HS-27A (cell line): ENCODE measurements at regions not wholly inside any gene's neighbourhood (a gene's known extent, or its start where the extent isn't known, plus 50 kb on each side); places are given as distances from the start of the nearest gene placed in this dataset.
"Not testable (repeated sequence)": the region's sequence is repeated elsewhere in the genome, so short reads cannot be mapped to it uniquely, and the experiment has no call there.

Source experiments
- DNase-seq: peaks from one replicate; pipeline ENCODE4 v3.0.0-alpha.2; 2012; ENCODE audit warnings: low read depth, missing footprints

DNA sequence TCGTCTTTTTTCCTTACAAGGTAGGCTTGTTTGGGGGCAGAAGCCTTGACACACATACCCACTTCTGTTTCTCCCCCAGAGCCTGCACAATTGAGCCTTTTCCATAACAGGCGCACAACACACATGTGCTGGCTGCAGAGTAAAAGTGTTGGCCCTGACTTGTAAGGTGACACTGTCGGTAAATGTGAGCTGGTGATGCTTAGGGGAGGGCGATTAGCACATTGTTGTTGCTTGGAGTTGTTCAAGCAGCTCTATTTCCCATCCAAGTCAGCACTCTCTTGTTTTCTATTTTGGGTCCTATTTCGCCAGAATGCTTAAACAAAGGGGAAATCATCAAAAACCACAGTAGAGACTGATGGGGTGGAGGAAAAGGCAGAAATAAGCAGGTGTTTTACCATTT, 51.9 kb upstream of the PTPRJ start:
- no peak for DNase-seq

GRCh38 chr11:47924184-47924691, 56.1 kb upstream of the PTPRJ start:
- no peak for DNase-seq

GRCh38 chr11:47923667-47924066, 56.7 kb upstream of the PTPRJ start:
- no peak for DNase-seq

DNA sequence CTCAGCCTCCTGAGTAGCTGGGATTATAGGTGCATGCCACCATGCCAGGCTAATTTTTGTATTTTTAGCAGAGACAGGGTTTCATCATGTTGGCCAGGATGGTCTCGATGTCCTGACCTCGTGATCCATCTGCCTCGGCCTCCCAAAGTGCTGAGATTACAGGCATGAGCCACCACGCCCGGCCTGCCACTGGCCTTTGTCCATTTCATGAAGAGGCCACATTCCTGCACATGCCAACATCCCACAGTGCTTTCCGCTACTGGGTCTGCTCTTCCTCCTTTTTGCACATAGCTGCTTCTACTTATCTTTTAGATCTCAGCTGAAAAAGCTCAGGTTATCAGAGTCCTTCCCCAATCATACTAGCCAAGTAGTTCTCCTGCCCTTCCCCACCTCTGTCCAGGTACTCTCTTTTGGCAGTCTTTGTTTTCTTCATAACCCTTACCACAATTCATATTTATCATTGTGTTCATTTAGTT, 59.2 kb upstream of the PTPRJ start:
- not testable (repeated sequence) for DNase-seq

- DNase-seq = no peak
Observed at GRCh38 chr11:47918882-47919495, 61.4 kb upstream of the PTPRJ start.

DNA sequence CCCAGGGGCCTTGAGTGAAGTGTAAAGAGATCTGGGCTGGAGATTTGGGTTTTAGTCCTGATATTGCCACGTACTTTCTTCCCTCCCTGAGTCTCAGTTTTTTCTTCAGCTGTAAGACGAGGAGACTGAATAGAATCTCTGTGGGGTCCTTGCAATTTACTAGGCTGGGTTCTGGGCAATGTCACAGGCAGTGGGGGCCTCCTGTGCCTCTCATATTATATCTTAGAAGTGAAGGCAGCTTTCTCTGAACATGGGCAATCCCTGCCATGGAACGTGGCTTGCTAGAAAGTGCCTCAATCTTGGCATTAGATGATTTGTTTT, 62.0 kb upstream of the PTPRJ start:
- DNase-seq = no peak

GRCh38 chr11:47917599-47918369, 62.6 kb upstream of the PTPRJ start:
- peak; percentile 74 for DNase-seq

DNA sequence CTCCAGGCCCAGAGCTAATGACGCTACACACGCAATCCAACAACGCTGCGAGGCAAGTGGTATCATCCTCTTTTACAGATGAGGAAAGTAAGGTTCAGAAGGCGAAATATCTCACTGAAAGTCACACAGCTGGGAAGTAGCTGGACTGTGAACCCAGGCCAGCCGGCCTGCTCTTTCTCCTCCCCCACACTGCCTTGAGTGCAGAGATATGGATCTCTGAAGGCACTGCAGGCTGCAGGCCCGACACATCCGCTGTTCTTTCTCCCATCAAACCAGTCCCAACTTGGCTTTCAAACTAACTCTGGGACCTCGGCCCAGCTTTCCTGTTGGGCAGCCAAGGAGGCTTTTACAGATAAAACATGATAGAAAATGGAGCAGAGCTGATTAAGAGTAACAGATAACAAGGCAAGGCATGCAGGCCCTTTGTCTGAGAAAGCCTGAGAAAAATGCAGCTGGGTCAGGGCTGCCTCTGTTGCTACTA, 64.0 kb upstream of the PTPRJ start:
- DNase-seq = no peak

- no peak for DNase-seq
Observed at GRCh38 chr11:47915783-47916182, 64.6 kb upstream of the PTPRJ start.

DNA sequence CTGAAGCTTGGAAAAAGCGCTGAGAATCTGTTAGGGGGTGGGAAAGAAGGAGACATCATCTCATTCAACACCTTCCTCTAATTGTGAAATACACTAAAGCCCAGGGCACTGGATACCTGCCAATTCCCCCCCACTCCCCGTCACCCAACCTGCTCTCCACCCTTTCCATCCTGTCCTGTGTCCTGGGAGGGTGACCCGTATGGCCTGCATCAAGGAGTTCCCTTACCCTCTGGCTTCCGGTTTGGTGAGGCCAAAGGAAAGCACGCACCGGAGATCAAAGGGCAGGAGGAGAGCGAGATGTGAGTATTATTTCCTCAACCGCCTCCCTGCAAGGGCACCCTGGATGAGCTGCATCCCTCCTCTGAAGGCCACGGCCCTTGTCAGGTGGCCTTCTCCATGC, 65.0 kb upstream of the PTPRJ start:
- no peak for DNase-seq

DNA sequence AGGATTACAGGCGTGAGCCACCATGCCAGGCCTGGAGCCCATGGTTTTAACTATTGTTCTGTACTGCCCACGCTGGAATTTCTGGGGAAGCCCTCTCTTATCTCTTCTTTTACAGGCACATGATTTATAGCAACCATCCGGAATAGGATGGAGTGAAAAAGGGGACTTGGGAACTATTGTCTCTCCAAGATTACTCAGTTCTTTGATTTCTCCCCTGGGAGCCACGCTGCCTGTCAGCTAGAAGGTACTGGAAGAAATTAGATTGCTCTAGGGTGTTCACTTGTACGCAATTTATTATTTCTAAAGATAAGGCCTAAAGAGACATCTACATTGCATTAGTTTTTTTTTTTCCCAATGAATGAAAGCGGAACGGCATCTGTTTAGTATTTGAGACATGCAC, 65.6 kb upstream of the PTPRJ start:
- no peak for DNase-seq

GRCh38 chr11:47913529-47914244, 65.5 kb upstream of the NUP160 start:
- no peak for DNase-seq

DNA sequence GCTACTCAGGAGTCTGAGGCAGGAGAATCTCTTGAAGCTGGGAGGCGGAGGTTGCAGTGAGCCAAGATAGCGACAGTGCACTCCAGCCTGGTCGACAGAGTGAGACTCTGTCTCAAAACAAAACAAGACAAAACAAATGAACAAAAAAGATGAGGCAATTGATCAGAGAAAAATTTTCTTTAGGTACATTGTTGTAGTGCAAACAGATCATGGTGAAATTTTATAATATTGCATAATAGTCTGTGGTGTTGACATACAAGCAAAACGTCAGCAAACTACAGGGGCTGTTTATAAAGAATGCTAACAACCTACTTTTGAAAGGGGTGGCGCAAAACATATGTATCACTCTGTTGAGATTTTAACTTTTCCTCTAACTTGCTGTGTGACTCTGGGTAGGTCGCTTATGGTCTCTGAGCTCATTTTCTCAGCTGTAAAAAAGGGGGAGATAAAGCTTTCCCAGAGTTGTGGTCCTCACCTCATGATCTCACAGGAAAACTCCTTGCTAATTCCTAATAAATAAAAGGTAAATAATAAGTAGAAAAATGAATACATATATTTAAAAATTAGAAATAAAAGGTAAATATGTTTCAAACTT, 64.8 kb upstream of the NUP160 start:
- DNase-seq = no peak

GRCh38 chr11:47911149-47911548, 63.0 kb upstream of the NUP160 start:
- DNase-seq = no peak

GRCh38 chr11:47908198-47908597, 60.0 kb upstream of the NUP160 start:
- DNase-seq = no peak

GRCh38 chr11:47907499-47907898, 59.3 kb upstream of the NUP160 start:
- no peak for DNase-seq

GRCh38 chr11:47906066-47906465, 57.9 kb upstream of the NUP160 start:
- DNase-seq = no peak

DNA sequence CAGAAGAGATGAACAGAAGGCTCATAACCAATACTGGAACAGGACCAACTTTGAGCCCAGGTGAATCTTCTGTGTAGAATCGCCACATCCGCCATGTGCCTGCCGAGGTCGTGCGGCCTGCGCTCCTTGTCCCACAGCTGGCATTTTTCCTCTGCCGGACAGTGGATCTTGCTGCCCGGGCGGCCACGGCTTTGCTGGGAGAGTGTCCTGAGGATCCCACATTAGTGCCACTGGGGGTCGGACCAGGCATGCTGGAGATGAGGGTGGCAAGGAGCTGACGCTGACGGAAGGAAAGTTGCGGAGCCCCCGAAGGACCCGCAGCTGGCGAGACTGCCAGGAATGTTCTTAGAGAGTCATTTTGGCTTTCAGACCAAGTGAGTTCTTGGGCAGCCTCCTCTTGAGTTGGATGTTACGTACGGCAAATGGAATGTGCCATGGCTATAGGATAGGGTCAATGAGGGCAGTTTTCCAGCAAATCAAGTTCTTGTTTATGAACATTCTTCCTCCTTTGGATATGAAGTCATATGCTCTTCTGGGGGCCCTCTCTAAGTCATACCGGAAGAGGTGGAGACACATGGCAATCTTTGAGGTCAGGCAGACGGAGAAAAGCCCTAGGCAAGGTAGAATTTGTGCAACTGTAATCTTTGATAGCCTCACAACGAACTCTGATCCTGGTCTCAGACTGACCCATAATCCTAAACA, 57.4 kb upstream of the NUP160 start:
- no peak for DNase-seq

- DNase-seq = no peak
Observed at GRCh38 chr11:47904808-47905207, 56.7 kb upstream of the NUP160 start.

GRCh38 chr11:47904048-47904447, 55.9 kb upstream of the NUP160 start:
- no peak for DNase-seq

DNA sequence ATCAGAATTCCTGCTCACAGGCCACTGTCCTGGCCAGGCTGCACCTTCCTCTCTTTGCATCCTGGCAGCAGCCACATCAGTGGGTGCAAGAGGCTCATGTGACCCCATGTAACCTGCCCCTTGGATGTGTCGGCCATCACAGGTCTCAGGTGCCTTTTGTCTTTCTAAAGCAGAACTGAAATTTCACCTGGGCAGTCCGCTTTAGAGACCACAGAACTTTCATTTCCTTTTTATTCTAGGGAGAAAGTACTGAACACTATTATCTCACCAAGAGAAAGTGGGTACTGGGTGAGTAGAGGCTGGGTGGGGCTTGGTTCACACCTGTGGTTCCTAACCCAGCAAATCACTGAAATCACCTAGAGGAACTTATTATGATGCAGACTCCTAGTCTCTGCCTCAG, 51.7 kb upstream of the NUP160 start:
- DNase-seq = no peak
